ENCODE measurements at regions not wholly inside any gene's neighbourhood (a gene's known extent, or its start where the extent isn't known, plus 50 kb on each side); places are given as distances from the start of the nearest gene placed in this dataset.

GRCh38 chr12:74254784-74255183 is 282.9 kb upstream of the ATXN7L3B start:
- TF ChIP-seq TAF1 (IDR thresholded peaks at IDR 0.05; ENCODE audit: low read depth, low read length) (no peak), EZH2 (IDR thresholded peaks at IDR 0.05; ENCODE audit: low read depth, low read length, severe bottlenecking) (no peak), POU5F1 (IDR thresholded peaks at IDR 0.05; ENCODE audit: low read depth, low read length) (no peak), CTCF (IDR thresholded peaks at IDR 0.05; ENCODE audit: control extremely low read depth in 1 of 3, insufficient read depth in 1 of 3, low read depth in 1 of 3, low read length in 3 of 3) (no peak), USF2 (IDR thresholded peaks at IDR 0.05; ENCODE audit: low read length) (no peak), ATF3 (IDR thresholded peaks at IDR 0.05; ENCODE audit: insufficient read depth, low read depth, low read length) (no peak), TAF7 (optimal IDR thresholded peaks at IDR 0.05; ENCODE audit: borderline replicate concordance, low read depth, low read length) (no peak), EP300 (IDR thresholded peaks at IDR 0.05; ENCODE audit: borderline replicate concordance in 1 of 2, low read depth in 2 of 2, low read length in 2 of 2) (no peak)

Data from H1 (cell line).